Tibial artery (tissue), 4 donors: ENCODE measurements at regions not wholly inside any gene's neighbourhood (a gene's known extent, or its start where the extent isn't known, plus 50 kb on each side); places are given as distances from the start of the nearest gene placed in this dataset.

Experiments
- DNase-seq, 2 donors: peaks; one replicate each; pipeline ENCODE4 v3.0.0-alpha.2; 2019
- H3K27ac ChIP-seq, 2 donors: fragments of 200-600 bp; sonication (generic) in 1 of 2; 1 replicate in 1 of 2; 2 replicates in 1 of 2; pipeline ENCODE4 v1.5.1; 2018 to 2019; ENCODE audit warnings: mild to moderate bottlenecking in 1 of 2
- H3K27me3 ChIP-seq, 2 donors: fragments of 200-600 bp; sonication (generic) in 1 of 2; one replicate each; pipeline versions ENCODE4 v1.5.1 to v1.6.0; 2016 to 2019
- H3K36me3 ChIP-seq, 3 donors: fragments of 200-600 bp; sonication (generic) in 2 of 3; one replicate each; pipeline ENCODE4 v1.5.1; 2016 to 2019; ENCODE audit warnings: mild to moderate bottlenecking in 2 of 3
- H3K4me1 ChIP-seq, 4 donors: fragments of 200-600 bp; sonication (generic) in 2 of 4; 1 replicate in 3 of 4; 2 replicates in 1 of 4; pipeline ENCODE4 v1.5.1; 2016 to 2019
- H3K4me3 ChIP-seq, 2 donors: fragments of 200-600 bp; sonication (generic) in 1 of 2; 1 replicate in 1 of 2; 2 replicates in 1 of 2; pipeline ENCODE4 v1.5.1; 2018 to 2019; ENCODE audit warnings: mild to moderate bottlenecking in 2 of 2
- H3K9me3 ChIP-seq, 3 donors: fragments of 200-600 bp; sonication (generic) in 1 of 3; one replicate each; pipeline ENCODE4 v1.5.1; 2016 to 2019
- CTCF ChIP-seq, 2 experiments: fragments of 200-600 bp in 1 of 2; fragments of 450-650 bp in 1 of 2; IDR thresholded peaks; one replicate each; pipeline ENCODE4 v1.5.1; 2017 to 2019; ENCODE audit warnings: antibody characterized with exemption in 2 of 2, mild to moderate bottlenecking in 1 of 2, moderate library complexity in 1 of 2
- intact Hi-C: fragments of 100-400 bp; cut with DNase I; formaldehyde crosslinking; loops from one replicate; pipeline ENCODE4 v1.15.0; 2023; ENCODE audit warnings: low total_unique reads

GRCh38 chr9:13556656-13557055, 277.2 kb upstream of the MPDZ start:
- no peaks in the 10 kb centered on the region for H3K27me3 ChIP-seq
- TF ChIP-seq CTCF (IDR thresholded peaks at IDR 0.05) = no peak
- no peak overlapping the region for H3K4me3 ChIP-seq
- no peak overlapping the region for H3K27ac ChIP-seq
- intact Hi-C loops = no loop called here
- no peaks in the 10 kb centered on the region for H3K36me3 ChIP-seq
- H3K9me3 ChIP-seq = no peaks in the 10 kb centered on the region
- no peaks in the 10 kb centered on the region for H3K4me1 ChIP-seq
- no peak for DNase-seq

- Histone ChIP-seq H3K4me1 (no peaks in the 10 kb centered on the region), H3K27me3 (no peaks in the 10 kb centered on the region), H3K9me3 (no peaks in the 10 kb centered on the region), H3K27ac (no peak overlapping the region), H3K36me3 (no peaks in the 10 kb centered on the region), H3K4me3 (no peak overlapping the region)
- intact Hi-C loops = no loop called here
- no peak for TF ChIP-seq CTCF (IDR thresholded peaks at IDR 0.05)
- DNase-seq = no peak
Observed at GRCh38 chr9:13555989-13556500, 276.6 kb upstream of the MPDZ start.

- no peak for TF ChIP-seq CTCF (IDR thresholded peaks at IDR 0.05)
- DNase-seq = no peak
- H3K27me3 ChIP-seq = no peaks in the 10 kb centered on the region
- intact Hi-C loops = no loop called here
- H3K27ac ChIP-seq = no peak overlapping the region
- H3K4me1 ChIP-seq = no peaks in the 10 kb centered on the region
- H3K36me3 ChIP-seq = no peaks in the 10 kb centered on the region
- H3K4me3 ChIP-seq = no peak overlapping the region
- H3K9me3 ChIP-seq = no peaks in the 10 kb centered on the region
Observed at GRCh38 chr9:13555516-13555915, 276.0 kb upstream of the MPDZ start.

- Histone ChIP-seq H3K4me1 (no peaks in the 10 kb centered on the region), H3K9me3 (no peaks in the 10 kb centered on the region), H3K27me3 (no peaks in the 10 kb centered on the region), H3K36me3 (no peaks in the 10 kb centered on the region), H3K27ac (no peak overlapping the region), H3K4me3 (no peak overlapping the region)
- intact Hi-C loops = no loop called here
- no peak for DNase-seq
- no peak for TF ChIP-seq CTCF (IDR thresholded peaks at IDR 0.05)
Observed at GRCh38 chr9:13554626-13555025, 275.1 kb upstream of the MPDZ start.

GRCh38 chr9:13552606-13553215, 273.2 kb upstream of the MPDZ start:
- Histone ChIP-seq H3K27me3 (no peaks in the 10 kb centered on the region), H3K4me1 (no peaks in the 10 kb centered on the region), H3K27ac (no peak overlapping the region), H3K4me3 (no peak overlapping the region), H3K9me3 (no peaks in the 10 kb centered on the region), H3K36me3 (no peaks in the 10 kb centered on the region)
- DNase-seq = no peak
- TF ChIP-seq CTCF (IDR thresholded peaks at IDR 0.05) = no peak
- intact Hi-C loops = no loop called here

GRCh38 chr9:13550519-13550918, 271.0 kb upstream of the MPDZ start:
- Histone ChIP-seq H3K36me3 (no peaks in the 10 kb centered on the region), H3K27ac (no peak overlapping the region), H3K9me3 (no peaks in the 10 kb centered on the region), H3K4me3 (no peak overlapping the region), H3K4me1 (no peaks in the 10 kb centered on the region), H3K27me3 (no peaks in the 10 kb centered on the region)
- no peak for TF ChIP-seq CTCF (IDR thresholded peaks at IDR 0.05)
- intact Hi-C loops = no loop called here
- no peak for DNase-seq
